ENCODE measurements at regions not wholly inside any gene's neighbourhood (a gene's known extent, or its start where the extent isn't known, plus 50 kb on each side); places are given as distances from the start of the nearest gene placed in this dataset.
A peak's percentile ranks its signal among the peaks of the same experiment; 100 is the strongest.

- no TSS peak for BruUV-seq (replicated peaks)
- H2AK5ac ChIP-seq (ENCODE audit: low read depth, low read length), result no peak overlapping the region
These were observed 497.0 kb upstream of the TENM4 start for GRCh38 chr11:79937676-79938334.

More at GRCh38 chr11:79937676-79938334, 497.0 kb upstream of the TENM4 start:
- Histone ChIP-seq H2BK120ac (ENCODE audit: low read depth, low read length) (no peak overlapping the region), H3K14ac (replicated peaks; ENCODE audit: low read depth, low read length) (no peak overlapping the region), H3K4me2 (ENCODE audit: low read depth, low read length) (no peak overlapping the region), H4K91ac (ENCODE audit: insufficient read depth, low read depth, low read length) (no peak overlapping the region), H3K4me1 (ENCODE audit: control insufficient read depth, insufficient read depth, low read length) (peaks cover 9% of the 10 kb centered on the region), H4K8ac (ENCODE audit: low read depth in 2 of 2, low read length in 2 of 2) (no peak overlapping the region), H3K4me3 (ENCODE audit: insufficient read depth, low read depth, low read length) (no peak overlapping the region), H3K9me1 (ENCODE audit: insufficient read depth, low read length) (0 out of 2 replicates have a peak, but pooled peaks cover 3% of the 10 kb centered on the region), H3K9me3 (ENCODE audit: control insufficient read depth, insufficient read depth, low read length) (no peaks in the 10 kb centered on the region), H3K27ac (ENCODE audit: insufficient read depth, low read length) (no peak overlapping the region), H3K56ac (ENCODE audit: extremely low read depth, insufficient read depth, low read length) (no peak overlapping the region), H3K36me3 (ENCODE audit: control insufficient read depth, insufficient read depth, low read length) (no peaks in the 10 kb centered on the region), H3K27me3 (ENCODE audit: control insufficient read depth, insufficient read depth, low read length) (no peaks in the 10 kb centered on the region), H3K79me1 (ENCODE audit: low read depth in 1 of 2, low read length in 2 of 2) (no peaks in the 10 kb centered on the region), H2BK20ac (ENCODE audit: low read depth, low read length) (no peak overlapping the region), H2BK5ac (ENCODE audit: low read depth, low read length, poor library complexity, severe bottlenecking) (no peak overlapping the region), H3K9ac (ENCODE audit: low read depth, low read length) (no peak overlapping the region), H2AK9ac (replicated peaks; ENCODE audit: low read depth, low read length, poor library complexity) (no peak overlapping the region), H2AFZ (replicated peaks; ENCODE audit: low read length, poor library complexity) (no peak overlapping the region), H3K23ac (ENCODE audit: low read depth, low read length) (no peak overlapping the region), H3K18ac (ENCODE audit: low read depth, low read length) (no peak overlapping the region), H4K5ac (ENCODE audit: low read depth, low read length) (no peak overlapping the region), H3K4ac (ENCODE audit: low read depth, low read length) (no peak overlapping the region), H2BK15ac (ENCODE audit: low read depth, low read length) (no peak overlapping the region), H4K20me1 (ENCODE audit: insufficient read depth, low read length) (no peaks in the 10 kb centered on the region)
- in situ Hi-C loops (cut with MboI; ENCODE audit: low sequenced_read_pairs) (no loop called here), intact Hi-C loops (cut with micrococcal nuclease) (no loop called here), dilution Hi-C loops (cut with HindIII; ENCODE audit: low sequenced_read_pairs, unreplicated experiment) (no loop called here)
- peak; percentile 48 for DNase-seq
- TF ChIP-seq RAD21 (IDR thresholded peaks at IDR 0.05; ENCODE audit: low read length) (no peak), RFX5 (IDR thresholded peaks at IDR 0.05; ENCODE audit: low read depth, low read length) (no peak), FOS (IDR thresholded peaks at IDR 0.05; ENCODE audit: low read depth, low read length) (no peak), NFE2L2 (IDR thresholded peaks at IDR 0.05; ENCODE audit: low read depth, low read length) (no peak), MAZ (IDR thresholded peaks at IDR 0.05; ENCODE audit: borderline replicate concordance, low read depth, low read length) (no peak), CHD1 (IDR thresholded peaks at IDR 0.05; ENCODE audit: low read depth, low read length) (no peak), ELK1 (IDR thresholded peaks at IDR 0.05; ENCODE audit: borderline replicate concordance, low read depth, low read length) (no peak), SMC3 (IDR thresholded peaks at IDR 0.05; ENCODE audit: low read depth, low read length) (no peak), POLR2A (IDR thresholded peaks at IDR 0.05; ENCODE audit: low read depth, low read length) (no peak), CTCF (conservative IDR thresholded peaks at IDR 0.05; ENCODE audit: low read depth, low read length) (no peak), MXI1 (IDR thresholded peaks at IDR 0.05; ENCODE audit: borderline replicate concordance, low read depth, low read length) (no peak), CEBPB (IDR thresholded peaks at IDR 0.05; ENCODE audit: low read depth, low read length) (no peak), RCOR1 (IDR thresholded peaks at IDR 0.05; ENCODE audit: insufficient replicate concordance, low read length) (no peak)
- TF ChIP-seq, protein P1, sequence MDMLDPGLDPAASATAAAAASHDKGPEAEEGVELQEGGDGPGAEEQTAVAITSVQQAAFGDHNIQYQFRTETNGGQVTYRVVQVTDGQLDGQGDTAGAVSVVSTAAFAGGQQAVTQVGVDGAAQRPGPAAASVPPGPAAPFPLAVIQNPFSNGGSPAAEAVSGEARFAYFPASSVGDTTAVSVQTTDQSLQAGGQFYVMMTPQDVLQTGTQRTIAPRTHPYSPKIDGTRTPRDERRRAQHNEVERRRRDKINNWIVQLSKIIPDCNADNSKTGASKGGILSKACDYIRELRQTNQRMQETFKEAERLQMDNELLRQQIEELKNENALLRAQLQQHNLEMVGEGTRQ (IDR thresholded peaks at IDR 0.05; ENCODE audit: low read depth, low read length), result no peak
- CTCF ChIA-PET, result no interaction called here
- WGBS, 2 experiments (ENCODE audit: extremely low coverage in 2 of 2, insufficient read length in 1 of 2), result no CpG with 5 or more reads among the region's 3 CpGs
- POLR2A ChIA-PET (ENCODE audit: unreplicated experiment), result no interaction called here
- ATAC-seq (ENCODE audit: low read depth), result no peak
